HG03565 (cell line): ENCODE measurements at regions not wholly inside any gene's neighbourhood (a gene's known extent, or its start where the extent isn't known, plus 50 kb on each side); places are given as distances from the start of the nearest gene placed in this dataset.
"Not testable (repeated sequence)": the region's sequence is repeated elsewhere in the genome, so short reads cannot be mapped to it uniquely, and the experiment has no call there.

Experiments
- ATAC-seq: cut with Tn5 transposase; IDR thresholded peaks from one replicate; pipeline ENCODE4 v1.9.1; 2021; ENCODE audit warnings: mild to moderate bottlenecking, moderate library complexity; ENCODE audit not compliant: unreplicated experiment

DNA sequence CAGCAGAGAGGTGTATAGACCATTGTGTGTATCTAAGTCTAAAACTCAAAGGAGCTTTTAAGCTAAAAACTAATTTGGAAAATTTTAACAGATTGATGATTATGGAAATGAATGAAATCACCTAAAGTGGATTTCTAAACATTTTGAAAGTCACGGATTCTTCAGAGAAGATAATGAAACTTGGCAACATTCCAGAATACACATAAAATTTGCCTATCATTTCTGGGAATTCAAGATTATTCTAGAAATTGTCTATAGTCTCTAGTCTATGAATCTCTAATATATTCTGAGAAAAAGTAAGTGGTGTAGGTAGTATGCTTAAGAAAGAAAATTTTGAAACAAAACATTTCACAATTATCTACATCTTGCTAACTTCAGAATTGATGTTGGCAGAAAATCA, 1117.9 kb upstream of the CNTN5 start:
- ATAC-seq: no peak

DNA sequence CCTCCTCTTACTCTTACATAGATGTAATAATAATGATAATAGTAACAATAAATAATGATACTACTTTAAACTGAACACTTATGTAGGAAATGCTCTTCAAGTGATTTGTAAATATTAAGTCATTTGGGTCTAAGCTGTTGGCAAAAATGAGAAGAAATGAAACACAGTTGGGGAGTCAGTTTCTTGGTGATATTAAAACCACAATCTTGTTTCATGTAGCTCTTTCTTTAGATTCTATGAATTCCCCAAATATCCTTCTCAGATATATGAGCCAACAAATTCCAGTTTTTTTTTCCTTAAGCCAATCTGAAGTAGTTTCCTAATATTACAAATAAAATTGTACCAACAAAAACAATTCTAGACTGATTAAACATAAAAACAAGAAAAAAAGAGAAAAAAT, 1115.6 kb upstream of the CNTN5 start:
- no peak for ATAC-seq

DNA sequence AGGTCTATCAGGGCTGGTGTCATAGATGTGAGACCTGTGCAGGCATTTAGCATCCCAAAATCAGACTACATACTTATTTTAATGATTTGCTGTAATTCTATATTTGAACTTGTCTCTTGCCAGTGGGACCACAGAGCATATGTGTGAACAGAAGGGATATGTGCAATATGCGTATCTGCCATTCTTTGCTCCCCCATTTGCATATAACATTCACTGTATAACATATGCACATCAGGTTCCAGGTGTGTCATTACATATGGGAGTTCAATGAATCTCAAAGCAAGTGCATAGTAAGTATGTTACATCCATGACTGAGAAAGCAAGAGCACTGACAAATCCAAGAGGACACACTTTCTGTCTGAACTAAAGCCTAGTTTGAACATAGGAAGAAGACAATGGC, 1115.1 kb upstream of the CNTN5 start:
- no peak for ATAC-seq

DNA sequence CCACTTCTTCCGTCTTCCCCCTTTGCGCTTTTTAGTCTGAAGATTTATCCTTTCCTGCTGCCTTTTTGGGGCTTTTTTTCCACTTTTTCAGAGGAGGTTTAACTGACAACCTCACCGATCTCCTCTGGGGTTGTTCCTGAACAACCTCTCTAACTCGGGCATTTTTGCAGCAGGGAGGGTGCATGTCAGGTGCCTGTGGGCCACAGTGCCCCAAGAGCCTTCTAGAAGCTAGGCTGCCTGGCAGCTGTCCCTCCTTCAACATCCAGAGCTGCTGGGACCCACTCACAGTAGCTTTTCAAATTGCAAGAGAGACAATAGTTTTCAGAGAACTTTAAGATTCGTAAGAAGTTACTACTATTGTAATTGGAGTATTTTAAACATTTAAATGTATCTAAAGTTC, 1112.4 kb upstream of the CNTN5 start:
- ATAC-seq: no peak

DNA sequence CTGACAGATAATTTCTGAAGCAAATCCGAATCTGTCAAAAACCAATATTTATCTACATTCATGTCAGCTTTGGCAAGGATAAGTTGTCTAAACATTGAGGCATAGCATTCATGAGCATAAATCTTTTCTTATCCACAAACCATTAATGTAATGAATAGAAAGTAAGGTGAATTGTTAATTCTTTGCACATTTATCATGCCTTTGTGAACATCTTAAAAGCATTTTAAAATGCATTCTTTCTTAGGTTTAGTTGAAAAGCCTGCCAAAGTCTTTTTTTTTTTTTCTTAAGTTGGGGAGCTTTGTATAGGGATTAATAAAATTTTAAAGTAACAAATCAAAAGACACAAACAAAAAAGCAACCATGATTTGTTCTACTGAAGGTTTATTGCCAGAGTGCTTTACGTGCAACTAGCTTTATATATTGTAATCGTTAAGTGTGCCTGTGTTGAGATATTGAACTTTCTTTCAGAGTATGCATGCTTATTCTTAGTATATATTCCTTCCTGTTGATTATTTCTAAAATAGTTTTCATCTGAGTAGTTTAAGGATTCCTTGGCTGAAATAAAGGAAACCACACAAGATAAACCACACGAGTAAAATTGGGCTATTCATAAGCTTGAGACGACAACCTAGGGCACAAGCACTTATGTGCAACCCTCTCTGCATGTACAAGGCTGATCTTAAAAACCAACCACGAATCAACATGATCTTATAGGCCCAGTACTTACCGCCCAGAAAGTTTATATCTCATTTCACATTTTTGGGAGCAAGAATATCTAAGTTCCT, 1110.9 kb upstream of the CNTN5 start:
- ATAC-seq: no peak

DNA sequence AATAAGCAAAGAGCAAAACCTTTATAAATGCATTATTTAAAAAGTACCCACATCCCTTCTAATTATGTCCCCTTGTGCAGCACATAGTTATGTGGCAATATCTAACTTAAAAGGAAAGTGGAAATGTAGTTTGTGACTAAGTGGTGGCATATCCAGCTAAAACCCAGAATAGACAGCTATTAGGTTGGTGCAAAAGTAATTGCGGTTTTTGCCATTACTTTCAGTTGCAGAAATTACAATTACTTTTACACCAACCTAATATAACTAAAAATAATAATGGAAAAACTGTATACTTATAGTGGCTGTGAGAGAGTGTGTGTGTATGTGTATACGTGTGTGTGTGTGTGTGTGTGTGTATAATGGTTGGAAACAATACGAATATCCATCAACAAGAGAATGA, 1108.1 kb upstream of the CNTN5 start:
- ATAC-seq: no peak

DNA sequence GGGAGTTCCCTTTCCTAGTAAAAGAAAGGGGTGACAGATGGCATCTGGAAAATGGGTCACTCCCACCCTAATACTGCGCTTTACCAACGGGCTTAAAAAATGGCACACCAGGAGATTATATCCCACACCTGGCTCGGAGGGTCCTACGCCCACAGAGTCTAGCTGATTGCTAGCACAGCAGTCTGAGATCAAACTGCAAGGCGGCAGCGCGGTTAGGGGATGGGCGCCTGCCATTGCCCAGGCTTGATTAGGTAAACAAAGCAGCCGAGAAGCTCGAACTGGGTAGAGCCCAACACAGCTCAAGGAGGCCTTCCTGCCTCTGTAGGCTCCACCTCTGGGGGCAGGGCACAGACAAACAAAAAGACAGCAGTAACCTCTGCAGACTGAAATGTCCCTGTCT, 1097.8 kb upstream of the CNTN5 start:
- not testable (repeated sequence) for ATAC-seq

DNA sequence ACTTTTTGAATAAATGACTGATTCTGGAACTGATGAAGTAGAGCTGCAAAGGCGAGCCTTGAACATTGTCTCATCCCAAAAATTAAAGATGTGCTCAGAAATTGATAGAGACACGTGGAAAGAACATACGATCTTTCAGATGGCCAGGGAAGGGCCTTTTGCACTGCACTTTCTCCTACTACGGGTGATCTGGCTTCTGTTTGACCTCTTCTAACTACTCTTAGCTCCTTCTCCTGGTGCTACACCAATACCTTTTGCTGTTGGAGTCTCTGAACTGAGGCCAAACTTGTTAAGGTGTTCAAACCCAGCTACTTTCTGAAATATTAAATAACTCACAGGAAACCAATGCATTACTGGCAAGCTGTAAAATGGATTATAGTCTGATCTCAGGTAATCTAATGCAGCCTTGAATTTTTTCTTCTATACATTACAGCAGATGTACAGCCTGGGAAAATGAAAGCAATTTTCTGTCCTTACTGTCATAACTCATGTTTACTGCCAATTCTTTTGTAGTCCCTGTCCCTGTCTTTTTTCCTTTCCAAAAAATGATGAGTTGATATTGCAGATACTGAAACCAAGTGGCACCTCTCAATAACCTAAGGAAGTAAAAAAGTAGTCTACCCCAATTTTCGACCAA, 1086.1 kb upstream of the CNTN5 start:
- ATAC-seq: no peak

DNA sequence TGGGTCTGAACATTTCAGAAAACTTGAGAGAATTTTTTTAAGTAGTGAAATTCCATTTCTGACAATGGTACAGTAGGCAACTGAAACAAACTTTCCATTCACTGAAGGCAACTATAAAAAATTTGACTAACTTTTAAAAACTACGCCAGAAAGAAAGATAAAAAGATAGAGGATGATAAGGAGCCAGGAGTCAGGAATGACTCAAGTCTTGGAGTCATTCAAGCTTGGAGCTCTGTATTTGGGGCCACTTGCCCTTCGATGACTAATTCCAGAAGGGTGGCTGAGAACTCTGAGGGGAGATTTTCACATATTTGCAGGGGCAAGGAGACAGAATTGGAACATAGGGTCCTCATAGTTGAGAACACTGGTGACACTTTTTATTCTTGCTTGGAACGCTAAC, 1083.2 kb upstream of the CNTN5 start:
- no peak for ATAC-seq

DNA sequence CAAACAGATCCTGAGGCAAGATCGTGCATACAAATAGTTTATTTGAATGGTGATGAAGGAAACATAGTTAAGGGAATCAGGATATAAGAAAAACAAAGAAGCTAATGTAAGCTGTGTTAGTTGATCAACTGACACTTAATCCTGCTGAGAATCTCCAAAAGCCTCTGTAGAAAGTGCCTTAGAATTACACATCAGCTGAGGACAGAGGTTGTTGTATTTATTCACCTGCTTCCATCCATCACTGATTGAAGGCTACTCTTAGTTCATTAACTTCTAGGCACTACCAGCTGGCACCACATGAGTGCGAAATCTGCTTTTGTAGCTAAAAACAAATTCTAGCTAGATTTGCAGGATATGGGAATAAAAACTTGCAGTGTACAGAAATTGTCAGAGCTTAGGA, 1082.0 kb upstream of the CNTN5 start:
- no peak for ATAC-seq

DNA sequence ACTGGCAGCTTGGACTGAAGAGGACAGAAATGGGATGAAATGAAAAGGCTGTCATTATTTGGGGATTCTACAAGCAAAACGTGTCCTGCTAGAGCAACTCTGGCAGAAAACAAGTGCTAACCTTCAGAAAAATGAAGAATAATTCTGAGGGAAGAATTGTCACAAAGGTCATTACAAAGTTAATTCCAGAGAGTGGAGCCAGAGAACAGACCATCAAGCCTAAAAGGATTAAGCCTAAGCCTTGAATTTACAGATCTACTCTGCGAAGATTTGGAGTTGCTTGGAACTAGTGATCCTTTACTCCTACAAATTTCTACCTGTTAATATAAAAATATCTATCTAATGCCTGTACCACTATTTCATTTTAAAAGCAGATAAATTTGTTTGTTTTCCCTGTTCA, 1077.3 kb upstream of the CNTN5 start:
- no peak for ATAC-seq

DNA sequence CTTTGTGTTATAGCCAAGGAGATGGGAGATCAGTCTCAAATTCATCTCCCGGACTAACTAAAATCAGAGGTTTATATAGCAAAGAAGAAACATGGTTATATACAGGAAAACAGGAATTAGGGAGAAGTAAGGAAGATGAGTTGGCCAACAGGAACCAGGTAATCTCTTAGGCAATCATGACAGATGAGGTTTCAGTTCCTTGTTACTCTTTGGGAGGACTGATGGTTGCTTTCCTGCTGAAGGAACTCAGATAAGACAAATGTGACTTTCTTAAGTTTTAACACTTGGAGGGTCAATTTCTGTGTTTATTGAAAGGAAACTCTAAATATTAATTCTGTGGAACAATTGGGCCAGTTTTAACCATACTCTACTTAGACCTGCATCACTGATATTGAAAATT, 1072.0 kb upstream of the CNTN5 start:
- no peak for ATAC-seq

DNA sequence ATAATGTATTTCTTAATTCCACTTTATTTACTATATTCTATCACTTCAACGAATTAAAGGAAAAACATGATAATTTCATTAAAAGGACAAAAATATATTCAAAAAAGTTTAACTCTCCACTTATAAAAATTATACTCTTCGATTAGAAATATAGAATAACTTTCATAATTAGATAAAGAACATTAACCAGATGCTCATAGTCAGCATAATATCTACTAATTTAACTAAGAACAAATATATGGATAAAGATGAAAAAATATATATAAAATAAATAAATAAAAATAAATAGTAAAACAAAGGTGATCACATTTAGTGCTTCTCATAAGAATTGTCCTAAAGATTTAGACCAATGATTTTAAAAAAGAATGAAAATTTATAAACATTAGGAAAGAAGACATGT, 1065.2 kb upstream of the CNTN5 start:
- no peak for ATAC-seq

DNA sequence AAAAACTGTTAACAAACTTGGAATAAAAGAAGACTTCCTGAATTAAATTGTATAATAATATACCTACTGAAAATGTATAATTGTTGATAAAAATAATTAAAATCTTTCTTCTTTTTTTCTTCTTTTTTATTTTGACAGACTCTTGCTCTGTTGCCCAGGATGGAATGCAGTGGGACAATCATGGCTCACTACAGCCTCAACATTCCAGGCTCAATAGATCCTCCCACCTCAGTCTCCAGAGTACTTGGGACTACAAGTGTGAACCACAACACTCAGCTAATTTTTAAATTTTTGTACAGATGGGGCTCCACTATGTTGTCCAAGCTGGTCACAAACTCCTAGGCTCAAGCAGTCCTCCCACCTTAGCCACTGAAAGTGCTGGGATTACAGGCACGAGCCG, 1063.8 kb upstream of the CNTN5 start:
- ATAC-seq: no peak

DNA sequence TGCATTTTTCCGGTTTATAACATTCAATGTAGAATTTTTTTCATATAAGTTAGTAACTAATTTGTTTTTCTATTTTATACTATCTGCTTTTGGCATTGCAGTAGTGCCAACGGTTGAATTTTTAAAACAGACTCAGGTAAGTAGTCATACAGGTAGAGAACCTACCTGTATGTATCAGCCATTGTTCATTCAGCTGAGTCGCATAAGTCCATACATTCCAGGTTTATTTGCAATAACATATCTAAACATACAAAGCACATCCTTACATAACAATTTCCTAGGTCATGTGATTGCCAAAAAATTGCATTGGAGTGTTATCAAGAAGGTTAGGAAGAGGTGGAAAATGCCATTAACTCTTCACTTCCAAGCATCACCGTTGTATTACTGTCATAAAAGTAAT, 1059.3 kb upstream of the CNTN5 start:
- ATAC-seq: no peak

DNA sequence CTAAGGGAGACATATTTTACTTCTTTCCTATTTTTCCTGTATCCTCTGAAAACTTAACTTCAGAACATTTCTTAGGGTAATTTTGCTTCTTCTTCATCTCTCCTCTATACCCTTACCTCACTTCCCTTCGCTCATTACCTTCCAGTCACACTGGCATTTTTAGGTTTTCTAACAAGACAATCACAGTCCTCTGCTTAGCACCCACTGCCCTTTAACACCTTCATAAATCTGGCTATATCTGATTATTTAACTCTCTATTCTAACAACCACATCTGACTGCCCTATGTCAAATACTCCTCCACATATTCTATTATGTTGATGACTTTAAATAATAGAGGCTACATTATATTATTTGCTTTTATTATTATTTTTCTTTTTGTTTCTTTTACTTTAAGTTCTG, 1058.0 kb upstream of the CNTN5 start:
- ATAC-seq: no peak

DNA sequence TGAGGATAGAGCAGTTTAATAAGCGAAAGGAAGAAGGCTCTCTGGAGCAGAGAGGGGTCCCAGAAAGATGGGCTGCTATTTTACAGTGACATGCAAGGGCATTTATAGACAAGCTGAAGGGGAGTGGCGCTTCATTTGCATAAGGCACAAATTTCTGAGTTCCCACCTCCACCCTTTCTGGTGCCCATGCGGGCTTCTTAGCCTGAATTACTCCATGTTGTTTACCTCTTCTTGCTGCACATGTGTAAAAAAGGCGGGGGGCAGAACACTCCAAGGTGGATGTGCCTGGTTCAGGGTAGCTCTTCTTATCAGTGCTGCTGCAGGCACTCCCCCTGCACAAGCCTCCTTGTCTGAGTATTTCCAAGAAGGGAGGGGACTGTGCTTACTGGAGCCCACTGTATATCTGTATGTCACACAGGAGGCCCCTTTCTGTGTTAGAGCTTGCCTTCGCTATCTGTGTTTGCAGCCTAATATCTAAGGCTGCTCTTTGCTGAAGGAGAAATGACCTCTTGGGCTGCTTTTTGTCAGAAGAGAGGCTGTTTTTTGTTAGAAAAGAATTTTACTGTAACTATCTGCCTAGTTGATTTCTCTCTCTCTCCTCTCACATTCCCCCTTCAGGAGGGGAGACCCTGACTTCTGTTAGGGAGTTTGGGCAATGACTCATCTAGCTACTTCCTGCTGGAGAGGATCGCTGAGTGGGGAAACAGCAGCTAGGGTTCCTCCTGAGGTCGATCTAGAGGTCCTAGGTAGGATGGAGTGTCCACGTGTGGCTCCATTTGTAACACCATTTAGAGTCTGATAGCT, 1057.0 kb upstream of the CNTN5 start:
- no peak for ATAC-seq

DNA sequence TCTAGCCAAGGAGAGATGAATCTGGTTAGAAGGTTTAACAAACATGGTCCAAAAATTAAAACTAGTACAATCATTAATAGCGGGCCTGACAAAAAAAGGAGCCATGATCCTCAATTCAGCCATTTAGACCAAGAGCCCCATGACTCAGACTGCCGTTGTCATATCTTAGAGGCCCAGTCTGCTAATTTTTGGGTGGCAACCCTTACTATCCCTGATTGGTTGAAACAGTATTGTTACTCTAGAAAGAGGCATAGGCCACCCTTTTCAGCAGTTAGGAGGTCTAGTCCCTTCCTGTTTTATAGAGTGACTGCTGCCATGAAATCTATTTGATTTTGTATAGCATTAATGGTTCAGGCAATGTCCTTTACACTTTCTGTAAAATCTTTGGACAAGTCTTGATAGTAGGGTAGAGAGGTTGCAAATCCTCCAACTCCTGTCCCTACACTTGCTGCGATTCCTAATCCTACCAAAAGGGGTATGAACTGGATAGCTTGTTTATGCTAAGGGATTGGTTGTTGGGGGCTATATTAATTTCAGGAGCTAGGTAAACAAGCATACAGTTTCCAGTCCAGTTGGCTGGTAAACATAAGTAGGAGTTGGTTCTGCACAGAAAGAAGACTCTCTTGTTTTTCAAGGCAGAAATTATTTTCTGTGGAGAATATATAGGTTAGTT, 1056.3 kb upstream of the CNTN5 start:
- ATAC-seq: no peak

DNA sequence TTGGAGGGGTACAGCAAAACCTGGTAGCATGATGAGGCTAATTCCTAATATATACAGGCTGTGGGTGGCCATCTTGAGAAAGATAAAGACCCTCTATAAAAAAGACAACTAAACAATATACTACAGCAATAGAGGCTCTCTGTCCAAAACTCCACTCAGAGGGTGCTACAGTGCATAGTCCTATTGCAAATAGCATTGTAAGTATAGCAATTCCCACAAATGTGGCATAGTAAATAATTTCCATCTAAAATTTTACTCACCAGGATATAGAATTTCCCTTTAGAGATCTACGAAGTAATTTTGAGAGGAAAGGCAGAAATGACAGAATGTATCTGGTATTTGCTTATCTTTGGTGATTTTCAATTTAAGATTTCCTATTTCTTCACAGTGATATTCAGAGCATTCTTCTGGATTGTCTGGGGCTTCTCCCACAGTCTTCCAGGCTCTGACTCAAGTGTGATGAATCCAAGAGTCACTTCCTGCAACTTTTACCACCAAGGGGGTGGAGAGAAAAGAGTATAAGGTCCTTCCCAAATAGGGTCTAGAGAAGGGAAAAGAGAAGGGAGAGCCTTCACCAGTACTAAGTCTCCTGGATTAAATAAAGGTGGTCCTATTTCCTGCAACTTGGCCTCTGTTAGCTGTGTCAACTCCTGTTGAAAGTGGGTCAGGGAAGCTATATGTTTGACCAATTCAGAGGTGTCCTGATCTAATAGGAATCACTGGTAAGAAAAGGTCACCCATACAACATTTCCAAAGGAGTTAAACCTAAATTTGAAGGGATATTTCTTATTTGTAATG, 1054.7 kb upstream of the CNTN5 start:
- no peak for ATAC-seq

DNA sequence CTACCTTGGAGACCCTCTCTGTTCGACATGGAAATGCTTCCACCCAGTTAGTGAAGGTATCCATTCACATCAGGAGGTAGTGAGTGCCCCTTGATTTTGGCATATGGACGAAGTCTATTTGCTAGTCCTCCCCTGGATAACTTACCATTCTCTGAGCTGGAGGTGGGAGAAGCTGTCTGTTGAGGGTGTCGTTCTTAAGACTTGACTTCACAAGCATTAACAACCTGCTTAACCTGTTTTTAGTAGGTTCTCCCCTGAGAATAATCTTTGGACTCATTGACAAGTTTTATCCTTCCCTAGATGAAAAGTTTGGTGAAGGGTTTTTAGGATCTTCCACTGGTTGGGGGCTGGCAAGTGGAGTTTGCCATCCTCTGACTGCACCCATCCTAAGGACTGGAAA, 1053.8 kb upstream of the CNTN5 start:
- no peak for ATAC-seq

DNA sequence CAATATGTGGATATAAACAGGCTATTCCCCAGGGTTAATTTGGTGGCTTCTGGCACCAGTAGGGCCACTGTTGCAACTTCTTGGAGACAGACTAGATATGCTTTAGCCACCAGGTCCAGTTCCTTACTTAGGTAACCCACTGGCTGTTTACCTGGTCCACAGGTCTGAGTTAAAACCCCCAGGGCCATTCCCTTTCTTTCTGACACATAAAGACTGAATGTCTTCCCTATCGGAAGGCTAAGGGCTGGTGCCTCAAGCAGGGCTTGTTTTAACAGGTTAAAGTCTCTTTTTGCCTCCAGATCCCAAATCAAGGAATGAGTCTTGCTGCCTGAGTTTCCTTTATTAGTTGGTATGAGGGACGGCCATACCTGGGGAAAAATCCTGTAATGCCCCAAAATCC, 1052.7 kb upstream of the CNTN5 start:
- ATAC-seq: no peak
